ENCODE measurements at regions not wholly inside any gene's neighbourhood (a gene's known extent, or its start where the extent isn't known, plus 50 kb on each side); places are given as distances from the start of the nearest gene placed in this dataset.

GRCh38 chr2:194103941-194104659 lies 1552.9 kb upstream of the SLC39A10 start:
- Histone ChIP-seq H3K9ac (ENCODE audit: control insufficient read depth, insufficient read depth, low read length) (no peak overlapping the region), H3K4me1 (ENCODE audit: control insufficient read depth, insufficient read depth, low read length) (peaks cover 13% of the 10 kb centered on the region), H2AFZ (ENCODE audit: control insufficient read depth, low read depth, low read length) (peak overlapping the region; percentile 28), H4K20me1 (ENCODE audit: control insufficient read depth, insufficient read depth) (no peaks in the 10 kb centered on the region), H3K79me2 (ENCODE audit: control insufficient read depth, insufficient read depth, low read length) (no peaks in the 10 kb centered on the region), H3K36me3 (ENCODE audit: control insufficient read depth in 2 of 2, insufficient read depth in 2 of 2, low read length in 1 of 2) (no peaks in the 10 kb centered on the region), H3K9me3 (replicated peaks; ENCODE audit: control insufficient read depth, insufficient read depth, low read length) (no peaks in the 10 kb centered on the region), H3K4me3 (no peak overlapping the region), H3K4me2 (ENCODE audit: control insufficient read depth, insufficient read depth) (no peak overlapping the region), H3K27ac (ENCODE audit: control insufficient read depth, insufficient read depth) (no peak overlapping the region; the same call in 1 of the 2 replicates), H3K27me3 (replicated peaks in 1 of 2; ENCODE audit: control insufficient read depth in 2 of 2, insufficient read depth in 2 of 2, low read length in 1 of 2) (no peaks in the 10 kb centered on the region)
- FAIRE-seq (no peak), ATAC-seq (peak; percentile 34), DNase-seq (ENCODE audit: low read depth, low spot score) (no peak)
- no peak for TF ChIP-seq PML (IDR thresholded peaks at IDR 0.05; ENCODE audit: low read length)
- no peak for TF ChIP-seq EGR1 (IDR thresholded peaks at IDR 0.05; ENCODE audit: borderline replicate concordance in 1 of 2, low read depth in 2 of 2, low read length in 2 of 2)
- TF ChIP-seq SUPT20H (IDR thresholded peaks at IDR 0.05; ENCODE audit: borderline replicate concordance, control insufficient read depth, low read depth, low read length): no peak
- no peak for TF ChIP-seq TARDBP (IDR thresholded peaks at IDR 0.05; ENCODE audit: borderline replicate concordance)
- TF ChIP-seq SP1 (IDR thresholded peaks at IDR 0.05; ENCODE audit: low read depth, low read length): no peak
- TF ChIP-seq ELK1 (IDR thresholded peaks at IDR 0.05; ENCODE audit: low read depth, low read length): no peak
- TF ChIP-seq RFX5 (IDR thresholded peaks at IDR 0.05; ENCODE audit: low read depth, low read length): no peak
- TF ChIP-seq HDAC6 (IDR thresholded peaks at IDR 0.05; ENCODE audit: unreplicated experiment): no peak
- TF ChIP-seq PKNOX1 (IDR thresholded peaks at IDR 0.05): no peak
- TF ChIP-seq ASH2L (IDR thresholded peaks at IDR 0.05; ENCODE audit: borderline replicate concordance, low read depth): no peak
- no peak for TF ChIP-seq GABPA (IDR thresholded peaks at IDR 0.05; ENCODE audit: low read depth)
- ChIA-PET RAD21 (ENCODE audit: unreplicated experiment) (interaction anchor here (1.1 to 1.7 kb wide), 2 partner anchors 16 to 45 kb away, joined by 3 to 5 read pairs; no protein-coding TSS in a partner anchor), CTCF (interaction anchor here (0.6 to 0.9 kb wide), 2 partner anchors 10 to 63 kb away, joined by 3 read pairs; no protein-coding TSS in a partner anchor), POLR2A (interaction anchor here (1.1 kb wide), 1 partner anchor 25 kb away, joined by 3 read pairs; no protein-coding TSS in a partner anchor), SMC1A (ENCODE audit: uncharacterized antibody, unreplicated experiment) (interaction anchor here (0.6 to 2.5 kb wide), 5 partner anchors 9 to 112 kb away, joined by 3 to 12 read pairs (median 4); no protein-coding TSS in a partner anchor)
- 79% methylated on average over 2 of the region's 2 CpGs for WGBS (ENCODE audit: insufficient coverage, insufficient replicate concordance, low lambda C conversion rate, missing lambda C conversion rate)
- in situ Hi-C loops (cut with MboI) (no loop called here), intact Hi-C loops (cut with micrococcal nuclease; ENCODE audit: unreplicated experiment) (no loop called here)
- no TSS peak for BruUV-seq (replicated peaks)

Measured in GM12878 (cell line).